HG03575 (cell line): ENCODE measurements at regions not wholly inside any gene's neighbourhood (a gene's known extent, or its start where the extent isn't known, plus 50 kb on each side); places are given as distances from the start of the nearest gene placed in this dataset.

ENCODE experiments used
- ATAC-seq: cut with Tn5 transposase; IDR thresholded peaks from one replicate; pipeline ENCODE4 v1.9.1; 2021; ENCODE audit not compliant: unreplicated experiment, insufficient number of reproducible peaks, low FRiP score; ENCODE audit errors: extremely low read depth

DNA sequence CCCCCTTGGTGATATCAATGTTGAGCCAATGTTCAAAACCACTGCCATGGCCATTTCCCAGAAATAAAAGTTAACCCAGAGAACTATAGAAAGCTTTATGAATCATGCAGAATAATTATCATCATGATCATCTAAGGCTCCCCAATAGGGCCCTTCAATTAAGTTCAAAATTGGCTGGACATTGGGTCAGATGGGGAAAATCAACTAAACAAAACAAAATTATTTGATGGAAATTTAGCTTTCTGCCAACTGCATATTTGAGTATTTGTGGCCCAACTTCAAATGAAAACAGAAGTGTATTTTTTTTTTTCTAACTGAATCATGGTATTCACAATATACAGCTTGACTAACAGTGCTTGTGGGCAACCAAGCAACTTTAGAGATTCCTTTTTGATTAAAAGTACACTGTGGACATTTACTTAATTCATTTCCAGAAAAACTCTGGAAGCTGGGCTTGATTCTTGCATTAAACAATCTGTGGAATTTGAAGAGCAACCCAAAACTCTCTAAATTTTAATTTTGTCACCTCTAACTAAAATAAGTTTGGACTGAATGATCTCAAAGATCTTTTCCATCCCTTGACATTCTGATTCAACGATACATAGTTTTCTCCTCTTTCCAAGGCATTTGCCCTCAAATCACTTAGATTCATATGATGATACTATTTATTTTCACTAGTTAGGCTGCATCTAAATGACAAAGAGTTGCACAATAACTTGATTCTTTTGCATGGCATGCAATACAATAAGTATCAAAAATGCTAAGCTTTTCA, 203.2 kb downstream of the AHR start:
- ATAC-seq, result no peak

GRCh38 chr7:17502213-17503060, 204.0 kb downstream of the AHR start:
- ATAC-seq, result no peak

GRCh38 chr7:17506095-17506494, 207.6 kb downstream of the AHR start:
- ATAC-seq, result peak; percentile 89

DNA sequence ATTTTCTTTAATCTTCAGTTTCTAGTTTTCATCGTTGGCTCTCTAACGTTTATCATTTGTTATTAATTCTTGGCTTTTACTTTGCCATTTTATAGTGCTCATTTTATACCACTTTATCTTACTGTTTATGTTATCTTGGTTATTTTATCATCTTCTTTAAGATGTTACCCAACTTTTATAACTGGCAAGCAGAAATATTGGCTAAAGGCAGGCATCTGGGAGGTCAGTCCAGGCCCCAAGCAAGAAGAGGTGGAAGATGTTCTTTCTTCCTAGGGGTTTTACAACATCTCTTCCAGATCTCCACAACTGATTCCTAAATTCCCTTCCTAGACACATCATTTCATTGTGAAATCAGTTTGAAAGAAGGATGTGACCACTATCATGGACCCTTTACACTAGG, 208.1 kb downstream of the AHR start:
- no peak for ATAC-seq

GRCh38 chr7:17507717-17508116, 209.3 kb downstream of the AHR start:
- ATAC-seq, result no peak

- ATAC-seq, result no peak
These were observed 213.8 kb downstream of the AHR start for GRCh38 chr7:17512181-17512675.

GRCh38 chr7:17516771-17517170, 218.3 kb downstream of the AHR start:
- ATAC-seq, result no peak

GRCh38 chr7:17520941-17521340, 222.5 kb downstream of the AHR start:
- no peak for ATAC-seq

DNA sequence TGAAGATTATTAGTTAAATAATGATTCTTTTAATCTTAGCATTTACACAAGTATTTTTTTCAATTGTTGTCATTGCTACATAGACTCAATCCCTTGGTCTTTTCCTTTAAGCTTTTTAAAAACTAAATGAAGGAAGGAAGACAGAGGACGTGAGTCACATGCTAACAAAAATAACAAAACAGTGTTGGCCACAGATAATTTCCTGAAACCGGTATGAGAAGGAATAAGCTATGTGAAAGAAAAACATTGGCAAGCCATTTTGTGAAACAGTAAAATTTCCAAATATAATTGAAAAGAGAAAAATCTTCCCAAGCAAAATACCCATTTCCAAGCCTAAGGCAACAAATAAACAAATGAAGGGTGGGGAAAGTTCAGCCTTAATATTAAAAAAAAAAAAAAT, 223.0 kb downstream of the AHR start:
- no peak for ATAC-seq

DNA sequence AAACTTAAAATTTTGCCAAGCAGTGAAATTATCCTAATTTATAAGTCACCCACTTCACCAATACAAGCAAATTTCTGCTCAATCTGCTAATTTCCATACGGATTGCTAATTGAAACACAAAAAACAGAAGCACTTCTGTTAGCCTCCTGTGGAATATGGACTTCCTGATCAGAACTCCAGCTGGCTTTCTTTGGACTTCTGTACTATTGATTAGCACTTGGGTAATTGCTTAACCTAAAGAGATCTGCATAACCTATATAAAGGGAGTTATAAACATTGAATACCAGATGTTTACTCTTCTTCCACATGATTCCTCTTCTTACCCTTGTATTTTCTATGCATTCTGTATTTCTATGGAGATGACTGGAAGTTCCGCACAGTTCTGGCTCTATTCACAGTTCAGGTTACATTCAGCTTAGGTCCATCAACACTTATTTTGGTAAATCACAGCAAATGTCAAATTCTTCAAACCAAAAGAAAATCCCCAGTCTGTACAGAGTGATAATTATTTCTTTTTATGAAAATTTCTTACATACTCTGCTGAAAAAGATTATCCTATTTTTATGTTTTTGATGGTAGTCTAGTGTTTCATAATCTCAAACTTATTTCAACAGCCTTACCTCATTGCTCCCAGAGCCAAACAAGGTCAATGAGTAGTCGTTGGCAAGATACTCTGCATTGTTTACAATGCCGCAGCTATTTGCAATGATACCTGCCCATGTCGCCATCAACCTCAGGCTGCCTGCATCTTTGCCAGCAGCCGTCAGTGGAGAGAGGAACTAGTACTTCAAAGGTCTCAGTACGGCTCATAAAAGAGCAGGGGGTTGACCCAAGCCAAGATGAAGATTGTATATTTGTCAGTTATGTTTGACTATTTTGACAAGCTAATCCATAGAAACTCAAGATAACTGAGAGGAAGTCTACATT, 225.6 kb downstream of the AHR start:
- ATAC-seq, result no peak

GRCh38 chr7:17524746-17525145, 226.3 kb downstream of the AHR start:
- no peak for ATAC-seq

- no peak for ATAC-seq
These were observed 228.2 kb downstream of the AHR start for GRCh38 chr7:17526621-17527020.

DNA sequence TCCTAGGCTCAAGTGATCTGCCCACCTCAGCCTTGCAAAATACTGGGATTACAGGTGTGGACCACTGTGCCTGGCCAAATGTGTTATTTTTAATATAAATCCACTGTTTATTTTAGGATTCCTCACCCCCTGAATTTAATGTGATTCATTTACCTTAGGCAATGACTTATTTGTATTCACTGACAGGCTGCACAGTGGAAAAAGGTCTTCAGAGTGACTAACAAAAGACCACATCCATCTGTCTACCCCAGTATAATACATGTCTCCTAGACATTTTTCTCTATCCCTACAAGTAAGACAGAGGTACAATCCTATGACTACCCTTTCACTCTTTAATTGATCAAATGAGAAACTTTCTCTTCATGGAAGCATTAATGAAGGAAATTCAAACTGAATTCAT, 230.2 kb downstream of the AHR start:
- no peak for ATAC-seq

GRCh38 chr7:17530244-17530643, 231.8 kb downstream of the AHR start:
- ATAC-seq, result no peak

GRCh38 chr7:17530741-17531421, 232.4 kb downstream of the AHR start:
- ATAC-seq, result no peak

DNA sequence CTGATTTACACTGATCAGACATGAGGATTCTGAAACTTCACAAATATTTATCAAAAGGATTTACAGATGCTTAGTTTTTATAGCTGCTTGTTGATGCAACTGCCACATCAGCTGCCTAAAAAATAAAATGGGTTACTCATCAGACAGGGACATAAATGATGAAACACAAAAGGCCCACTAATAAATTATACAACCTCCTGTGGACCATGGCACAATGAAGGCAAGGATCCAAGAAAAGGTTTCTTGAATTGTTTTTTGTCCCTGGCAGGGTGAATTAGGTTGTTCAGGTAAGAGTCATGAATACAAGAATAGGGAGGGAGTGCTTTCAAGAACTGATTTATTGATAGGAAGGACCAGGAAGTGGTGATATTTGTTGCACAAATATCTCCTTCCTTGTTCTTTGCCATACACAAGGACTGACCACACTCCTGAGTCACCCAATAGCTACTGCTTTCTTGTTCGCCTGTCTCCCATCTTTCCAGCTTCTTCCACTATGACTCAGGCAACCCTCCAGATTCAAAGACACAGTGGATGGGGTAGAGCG, 234.5 kb downstream of the AHR start:
- ATAC-seq, result no peak

GRCh38 chr7:17534348-17534747, 235.9 kb downstream of the AHR start:
- no peak for ATAC-seq

GRCh38 chr7:17535776-17536175, 237.3 kb downstream of the AHR start:
- no peak for ATAC-seq
